Fibroblast of the aortic adventitia (primary cell): ENCODE measurements at regions not wholly inside any gene's neighbourhood (a gene's known extent, or its start where the extent isn't known, plus 50 kb on each side); places are given as distances from the start of the nearest gene placed in this dataset.

Experiments
- DNase-seq: peaks from one replicate; pipeline ENCODE4 v3.0.0-alpha.2; 2010; ENCODE audit warnings: low read depth
- H3K4me3 ChIP-seq: 2 replicates; pipeline ENCODE4 v1.5.1; 2011; ENCODE audit warnings: low read depth, mild to moderate bottlenecking, control low read depth, low read length, moderate library complexity
- TF ChIP-seq, protein P1 (sequence below): IDR thresholded peaks from 2 replicates; pipeline ENCODE4 v1.5.1; 2011; ENCODE audit warnings: mild to moderate bottlenecking, low read length, control low read depth, inconsistent platforms; ENCODE audit not compliant: insufficient read depth

DNA sequence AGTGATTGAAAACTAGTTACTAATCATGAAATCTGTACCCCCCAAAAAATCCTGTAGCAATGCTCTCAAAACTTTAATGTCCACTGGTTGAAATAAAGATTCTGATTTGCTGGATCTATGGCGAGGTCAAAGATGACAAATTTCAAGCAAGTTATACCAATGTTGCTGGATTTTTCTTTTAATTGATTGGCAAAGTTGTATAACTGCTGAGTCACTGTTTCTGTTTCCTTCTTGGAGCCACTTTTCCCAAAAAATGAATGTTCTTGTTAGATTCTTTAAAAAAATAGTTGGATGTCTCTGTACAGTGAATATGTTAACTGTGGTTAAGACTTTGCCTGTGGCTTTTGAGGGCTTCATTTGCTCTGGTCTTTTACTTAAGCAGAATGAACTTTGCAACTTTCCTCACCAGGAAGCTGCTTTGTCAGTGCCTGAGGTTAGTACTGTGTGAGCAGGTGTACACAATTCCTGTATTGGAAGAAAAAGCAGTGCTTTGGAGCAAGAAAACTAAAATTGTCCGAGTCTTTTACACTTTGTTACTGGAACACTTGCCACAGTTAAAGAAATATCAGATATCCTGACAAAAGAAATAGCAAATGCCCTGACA lies 1211.9 kb downstream of the MRPL39 start:
- TF ChIP-seq, protein P1, sequence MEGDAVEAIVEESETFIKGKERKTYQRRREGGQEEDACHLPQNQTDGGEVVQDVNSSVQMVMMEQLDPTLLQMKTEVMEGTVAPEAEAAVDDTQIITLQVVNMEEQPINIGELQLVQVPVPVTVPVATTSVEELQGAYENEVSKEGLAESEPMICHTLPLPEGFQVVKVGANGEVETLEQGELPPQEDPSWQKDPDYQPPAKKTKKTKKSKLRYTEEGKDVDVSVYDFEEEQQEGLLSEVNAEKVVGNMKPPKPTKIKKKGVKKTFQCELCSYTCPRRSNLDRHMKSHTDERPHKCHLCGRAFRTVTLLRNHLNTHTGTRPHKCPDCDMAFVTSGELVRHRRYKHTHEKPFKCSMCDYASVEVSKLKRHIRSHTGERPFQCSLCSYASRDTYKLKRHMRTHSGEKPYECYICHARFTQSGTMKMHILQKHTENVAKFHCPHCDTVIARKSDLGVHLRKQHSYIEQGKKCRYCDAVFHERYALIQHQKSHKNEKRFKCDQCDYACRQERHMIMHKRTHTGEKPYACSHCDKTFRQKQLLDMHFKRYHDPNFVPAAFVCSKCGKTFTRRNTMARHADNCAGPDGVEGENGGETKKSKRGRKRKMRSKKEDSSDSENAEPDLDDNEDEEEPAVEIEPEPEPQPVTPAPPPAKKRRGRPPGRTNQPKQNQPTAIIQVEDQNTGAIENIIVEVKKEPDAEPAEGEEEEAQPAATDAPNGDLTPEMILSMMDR, result no peak
- no peak overlapping the region for H3K4me3 ChIP-seq
- DNase-seq, result no peak

- TF ChIP-seq, protein P1, result no peak
- DNase-seq, result no peak
- no peak overlapping the region for H3K4me3 ChIP-seq
Observed at GRCh38 chr21:24375201-24375600, 1232.1 kb downstream of the MRPL39 start.

- no peak overlapping the region for H3K4me3 ChIP-seq
- DNase-seq, result no peak
- TF ChIP-seq, protein P1, result no peak
Observed at GRCh38 chr21:24372506-24372905, 1234.8 kb downstream of the MRPL39 start.

- H3K4me3 ChIP-seq, result no peak overlapping the region
- DNase-seq, result no peak
- TF ChIP-seq, protein P1, result no peak
Observed at GRCh38 chr21:24369746-24370145, 1237.5 kb downstream of the MRPL39 start.

DNA sequence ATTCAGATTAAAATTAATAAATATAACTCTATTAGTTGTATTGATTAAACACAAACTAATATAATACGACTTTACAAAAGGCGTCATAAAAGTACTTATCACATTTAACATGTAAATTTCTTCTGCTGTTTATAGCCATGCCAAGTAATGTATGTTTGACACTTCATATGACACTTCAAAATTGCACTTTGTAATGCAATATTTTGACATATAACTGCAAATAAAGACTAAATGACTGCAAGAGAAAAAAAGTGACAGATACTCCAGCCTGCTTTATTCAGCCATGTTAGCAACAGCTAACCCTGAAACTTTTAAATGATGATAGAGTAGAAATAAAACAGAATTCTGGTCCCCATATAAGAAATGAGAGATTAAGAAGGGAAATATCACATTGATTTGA lies 1238.0 kb downstream of the MRPL39 start:
- TF ChIP-seq, protein P1, result no peak
- H3K4me3 ChIP-seq, result no peak overlapping the region
- no peak for DNase-seq

- TF ChIP-seq, protein P1, result no peak
- DNase-seq, result no peak
- H3K4me3 ChIP-seq, result no peak overlapping the region
Observed at GRCh38 chr21:24367936-24368335, 1239.3 kb downstream of the MRPL39 start.

DNA sequence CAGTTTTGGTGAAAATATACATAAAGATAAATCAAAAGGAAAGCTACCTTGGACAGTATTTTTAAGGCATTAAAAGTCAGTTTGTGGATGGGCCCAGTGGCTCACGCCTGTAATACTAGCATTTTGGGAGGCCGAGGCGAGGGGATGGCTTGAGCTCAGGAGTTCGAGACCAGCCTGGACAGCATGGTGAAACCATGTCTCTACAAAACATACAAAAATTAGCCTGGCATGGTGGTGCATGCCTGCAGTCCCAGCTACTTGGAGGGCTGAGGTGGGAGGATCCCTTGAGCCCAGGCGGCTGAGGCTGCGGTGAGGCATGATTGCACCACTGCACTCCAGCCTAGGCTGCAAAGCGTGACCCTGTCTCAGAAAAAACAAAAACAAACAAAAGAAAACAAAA lies 1253.8 kb downstream of the MRPL39 start:
- DNase-seq, result no peak
- TF ChIP-seq, protein P1, result no peak
- H3K4me3 ChIP-seq, result no peak overlapping the region
